Esophagus squamous epithelium (tissue), 5 donors: ENCODE measurements at regions not wholly inside any gene's neighbourhood (a gene's known extent, or its start where the extent isn't known, plus 50 kb on each side); places are given as distances from the start of the nearest gene placed in this dataset.

Source experiments
- DNase-seq: peaks from one replicate; lab custom pipeline; 2025; lab: John Stamatoyannopoulos, UW
- H3K27ac ChIP-seq, 4 donors: fragments of 200-600 bp; sonication (generic); one replicate each; pipeline ENCODE4 v1.5.1; 2016 to 2019; ENCODE audit warnings: mild to moderate bottlenecking in 1 of 4
- H3K27me3 ChIP-seq, 4 donors: fragments of 200-600 bp; sonication (generic); 1 replicate in 3 of 4; 2 replicates in 1 of 4; pipeline versions ENCODE4 v1.5.1 to v1.6.0; 2017 to 2021; ENCODE audit warnings: antibody characterized with exemption in 1 of 4
- H3K36me3 ChIP-seq, 3 donors: fragments of 200-600 bp; sonication (generic); one replicate each; pipeline ENCODE4 v1.5.1; 2016 to 2019
- H3K4me1 ChIP-seq, 3 donors: fragments of 200-600 bp; sonication (generic); one replicate each; pipeline ENCODE4 v1.5.1; 2017 to 2019
- H3K4me3 ChIP-seq, 4 donors: fragments of 200-600 bp; sonication (generic); 1 replicate in 3 of 4; 2 replicates in 1 of 4; pipeline ENCODE4 v1.5.1; 2016 to 2019; ENCODE audit warnings: mild to moderate bottlenecking in 2 of 4, moderate library complexity in 1 of 4
- H3K9me3 ChIP-seq, 3 donors: fragments of 200-600 bp; sonication (generic); one replicate each; pipeline ENCODE4 v1.5.1; 2016 to 2019
- POLR2A ChIP-seq, 4 donors: fragments of 450-650 bp; IDR thresholded peaks; one replicate each; pipeline ENCODE4 v1.6.1; 2017; ENCODE audit warnings: antibody characterized with exemption in 4 of 4, mild to moderate bottlenecking in 4 of 4, moderate library complexity in 3 of 4
- WGBS, 2 donors: methylation state at CpG; one replicate each; pipeline ENCODE4 v1.1.5; 2018; 5-methylcytosine and 5-hydroxymethylcytosine counted together
- intact Hi-C: fragments of 100-400 bp; cut with DNase I; formaldehyde crosslinking; loops from one replicate; pipeline ENCODE4 v1.15.0; 2022
- TF ChIP-seq, protein P1 (sequence below), 6 experiments: fragments of 450-650 bp in 4 of 6; fragments of 200-600 bp in 2 of 6; sonication (generic) in 2 of 6; IDR thresholded peaks; one replicate each; pipeline ENCODE4 v1.5.1; 2016 to 2019; ENCODE audit warnings: antibody characterized with exemption in 6 of 6, mild to moderate bottlenecking in 4 of 6, moderate library complexity in 4 of 6
- donor health status: DM: yes; HTN: yes; CAD: no.

DNA sequence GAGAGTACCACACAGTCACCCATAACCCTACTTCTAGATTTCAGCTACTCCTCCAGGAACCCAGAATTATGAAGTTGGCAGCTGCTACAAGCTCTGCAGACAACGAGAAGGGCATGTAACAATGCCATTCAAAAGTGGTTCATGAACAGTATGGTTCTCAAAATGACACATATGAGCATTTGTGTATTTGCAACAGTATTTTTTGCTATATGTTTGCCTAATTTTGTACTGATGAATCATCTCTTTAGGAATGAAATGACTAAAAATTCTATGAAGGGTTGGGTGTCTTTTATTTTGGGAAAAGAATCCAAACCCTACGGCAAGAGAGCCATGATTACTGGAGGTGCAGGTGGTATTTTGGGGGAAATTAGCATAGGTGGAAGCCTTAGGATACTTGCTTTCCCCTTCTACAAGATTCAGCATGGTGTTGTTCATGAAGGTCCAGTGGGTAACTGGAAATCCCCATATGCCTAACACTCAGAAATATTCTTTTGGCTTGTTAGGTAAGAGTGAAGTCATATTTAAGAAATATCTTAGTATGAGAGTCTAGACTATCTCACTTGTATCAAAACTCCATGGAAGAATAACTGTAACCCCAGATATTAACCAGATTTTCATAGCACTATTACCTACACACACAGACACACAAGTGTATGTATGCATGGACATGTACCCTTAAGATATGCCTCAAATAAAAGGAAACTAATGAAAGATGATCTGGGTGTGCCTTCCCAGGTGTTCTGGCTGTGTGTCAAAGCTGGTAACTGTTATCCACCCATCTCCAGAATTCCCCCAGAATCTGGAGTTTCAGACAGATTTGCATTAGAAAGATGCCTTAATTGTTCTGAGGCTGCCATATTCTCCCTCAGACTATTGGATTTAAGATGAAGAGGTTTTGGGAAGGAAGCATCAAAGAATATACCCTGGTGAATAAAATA, 688.2 kb upstream of the SOX9 start:
- no peak for TF ChIP-seq POLR2A (IDR thresholded peaks at IDR 0.05)
- TF ChIP-seq, protein P1, sequence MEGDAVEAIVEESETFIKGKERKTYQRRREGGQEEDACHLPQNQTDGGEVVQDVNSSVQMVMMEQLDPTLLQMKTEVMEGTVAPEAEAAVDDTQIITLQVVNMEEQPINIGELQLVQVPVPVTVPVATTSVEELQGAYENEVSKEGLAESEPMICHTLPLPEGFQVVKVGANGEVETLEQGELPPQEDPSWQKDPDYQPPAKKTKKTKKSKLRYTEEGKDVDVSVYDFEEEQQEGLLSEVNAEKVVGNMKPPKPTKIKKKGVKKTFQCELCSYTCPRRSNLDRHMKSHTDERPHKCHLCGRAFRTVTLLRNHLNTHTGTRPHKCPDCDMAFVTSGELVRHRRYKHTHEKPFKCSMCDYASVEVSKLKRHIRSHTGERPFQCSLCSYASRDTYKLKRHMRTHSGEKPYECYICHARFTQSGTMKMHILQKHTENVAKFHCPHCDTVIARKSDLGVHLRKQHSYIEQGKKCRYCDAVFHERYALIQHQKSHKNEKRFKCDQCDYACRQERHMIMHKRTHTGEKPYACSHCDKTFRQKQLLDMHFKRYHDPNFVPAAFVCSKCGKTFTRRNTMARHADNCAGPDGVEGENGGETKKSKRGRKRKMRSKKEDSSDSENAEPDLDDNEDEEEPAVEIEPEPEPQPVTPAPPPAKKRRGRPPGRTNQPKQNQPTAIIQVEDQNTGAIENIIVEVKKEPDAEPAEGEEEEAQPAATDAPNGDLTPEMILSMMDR (IDR thresholded peaks at IDR 0.05), result no peak
- DNase-seq, result no peak
- no peak overlapping the region for H3K27ac ChIP-seq
- H3K9me3 ChIP-seq, result peaks cover 0 to 6% (median 4%) of the 10 kb centered on the region in 3 donors
- no peaks in the 10 kb centered on the region for H3K4me1 ChIP-seq
- H3K36me3 ChIP-seq, result no peaks in the 10 kb centered on the region
- H3K27me3 ChIP-seq, result no peaks in the 10 kb centered on the region
- 25 to 45% methylated on average over 2 of the region's 2 CpGs for WGBS, 2 donors
- no peak overlapping the region for H3K4me3 ChIP-seq
- intact Hi-C loops, result no loop called here

DNA sequence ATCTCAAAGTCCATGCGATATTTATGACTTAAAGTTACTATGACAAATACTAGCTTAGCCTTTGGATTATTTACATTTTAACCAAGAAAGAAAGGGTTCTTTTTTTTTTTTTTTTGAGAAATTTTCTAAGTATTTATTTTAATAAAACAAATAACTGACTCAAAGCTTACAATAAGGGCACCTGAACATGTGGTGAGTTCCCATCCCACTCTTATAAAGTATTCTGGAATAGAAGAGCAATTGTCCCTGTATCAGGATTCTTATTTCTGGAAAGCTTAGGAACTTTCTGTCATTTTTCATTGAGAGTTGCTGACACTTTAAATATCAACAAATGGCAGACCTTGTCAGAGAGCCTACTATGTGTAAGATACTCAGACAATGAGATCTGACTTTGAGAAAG, 686.1 kb upstream of the SOX9 start:
- Histone ChIP-seq H3K4me1 (peaks cover 0 to 12% (median 9%) of the 10 kb centered on the region in 3 donors), H3K9me3 (no peaks in the 10 kb centered on the region), H3K4me3 (no peak overlapping the region), H3K27ac (no peak overlapping the region), H3K36me3 (no peaks in the 10 kb centered on the region), H3K27me3 (no peaks in the 10 kb centered on the region)
- intact Hi-C loops, result no loop called here
- no peak for TF ChIP-seq POLR2A (IDR thresholded peaks at IDR 0.05)
- TF ChIP-seq, protein P1 (IDR thresholded peaks at IDR 0.05), result no peak
- no peak for DNase-seq
- WGBS, 2 donors, result 86 to 92% methylated on average over 1 of the region's 1 CpG

DNA sequence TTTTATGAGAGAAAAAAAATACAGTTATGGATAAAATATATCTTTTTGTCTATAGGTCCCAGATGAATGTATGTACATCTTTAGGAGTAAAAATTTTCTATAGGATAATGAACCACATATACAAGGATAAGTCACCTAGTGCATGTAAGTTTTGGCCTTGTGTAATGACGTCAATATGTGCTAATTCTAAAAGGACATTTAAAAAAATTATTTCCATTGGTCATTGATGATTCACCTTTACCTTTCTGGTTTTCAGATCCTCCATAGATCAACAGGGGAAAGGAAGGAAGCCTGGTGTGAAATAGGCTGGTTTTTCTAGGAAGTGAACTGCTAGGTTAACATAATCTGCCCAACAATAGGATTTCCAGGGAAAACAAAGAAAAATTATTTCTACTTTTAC, 684.3 kb upstream of the SOX9 start:
- H3K4me1 ChIP-seq, result peaks cover 0 to 24% (median 9%) of the 10 kb centered on the region in 3 donors
- no peak overlapping the region for H3K27ac ChIP-seq
- DNase-seq, result no peak
- WGBS, 2 donors, result 52 to 65% methylated on average over 1 of the region's 1 CpG
- no peak overlapping the region for H3K4me3 ChIP-seq
- no peaks in the 10 kb centered on the region for H3K36me3 ChIP-seq
- no peaks in the 10 kb centered on the region for H3K9me3 ChIP-seq
- no peaks in the 10 kb centered on the region for H3K27me3 ChIP-seq
- TF ChIP-seq, protein P1 (IDR thresholded peaks at IDR 0.05), result no peak
- TF ChIP-seq POLR2A (IDR thresholded peaks at IDR 0.05), result no peak
- intact Hi-C loops, result no loop called here

DNA sequence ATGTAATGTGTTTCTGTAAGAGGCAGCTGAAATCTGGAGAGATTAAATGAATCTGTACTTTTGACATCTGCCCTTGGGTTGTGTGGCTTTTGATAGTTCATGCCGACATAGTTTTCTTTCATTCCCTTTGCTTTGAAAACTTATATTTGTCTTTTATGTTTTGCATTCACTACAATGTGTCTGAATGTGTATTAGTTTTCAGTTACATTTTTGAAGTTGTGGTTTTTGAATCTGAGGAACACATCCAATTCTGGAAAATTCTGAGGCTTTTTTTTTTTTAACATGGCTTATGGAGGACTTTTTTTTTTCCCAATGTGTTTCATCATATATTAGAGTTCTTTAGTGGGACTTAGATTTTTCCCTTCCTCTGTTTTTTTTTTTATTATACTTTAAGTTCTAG, 683.7 kb upstream of the SOX9 start:
- intact Hi-C loops, result no loop called here
- no peaks in the 10 kb centered on the region for H3K9me3 ChIP-seq
- TF ChIP-seq POLR2A (IDR thresholded peaks at IDR 0.05), result no peak
- TF ChIP-seq, protein P1 (IDR thresholded peaks at IDR 0.05), result no peak
- no peak overlapping the region for H3K4me3 ChIP-seq
- WGBS, 2 donors, result 57 to 67% methylated on average over 1 of the region's 1 CpG
- no peak for DNase-seq
- H3K27me3 ChIP-seq, result no peaks in the 10 kb centered on the region
- no peaks in the 10 kb centered on the region for H3K36me3 ChIP-seq
- peaks cover 0 to 24% (median 9%) of the 10 kb centered on the region in 3 donors for H3K4me1 ChIP-seq
- H3K27ac ChIP-seq, result no peak overlapping the region

DNA sequence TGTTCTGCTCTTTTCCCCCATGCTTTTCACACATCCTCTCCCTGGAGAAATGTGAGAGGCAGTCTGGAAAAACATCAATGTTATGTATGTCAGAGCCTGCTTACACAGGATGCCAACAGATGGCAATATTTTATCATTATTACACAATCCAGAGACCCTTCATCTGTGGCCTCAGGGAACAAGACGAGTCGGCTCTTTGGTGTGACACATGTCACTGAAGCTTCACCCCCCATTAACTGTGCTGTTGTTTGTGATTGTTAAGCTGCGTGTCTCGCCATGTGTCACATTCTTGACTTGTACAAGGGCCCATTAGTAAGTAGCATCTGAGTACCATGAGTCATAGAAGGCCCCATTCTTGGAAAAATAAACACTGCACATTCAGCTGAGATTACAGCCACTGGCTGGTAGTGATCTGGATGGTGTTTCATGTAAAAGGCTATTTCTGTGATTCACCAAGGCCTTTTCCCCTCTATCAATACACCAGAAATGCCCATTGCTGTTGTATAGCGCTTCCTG, 682.1 kb upstream of the SOX9 start:
- H3K36me3 ChIP-seq, result no peaks in the 10 kb centered on the region
- intact Hi-C loops, result no loop called here
- no peak for DNase-seq
- peak overlapping the region in 1 of 4 donors; percentile 10 for H3K27ac ChIP-seq
- TF ChIP-seq, protein P1 (IDR thresholded peaks at IDR 0.05), result no peak
- TF ChIP-seq POLR2A (IDR thresholded peaks at IDR 0.05), result no peak
- H3K27me3 ChIP-seq, result no peaks in the 10 kb centered on the region
- WGBS, 2 donors, result 24 to 35% methylated on average over 5 of the region's 5 CpGs
- no peaks in the 10 kb centered on the region for H3K9me3 ChIP-seq
- no peak overlapping the region for H3K4me3 ChIP-seq
- H3K4me1 ChIP-seq, result peaks cover 0 to 24% (median 9%) of the 10 kb centered on the region in 3 donors
